Thymus (tissue), 11 donors: ENCODE measurements at regions not wholly inside any gene's neighbourhood (a gene's known extent, or its start where the extent isn't known, plus 50 kb on each side); places are given as distances from the start of the nearest gene placed in this dataset.
"Not testable (repeated sequence)": the region's sequence is repeated elsewhere in the genome, so short reads cannot be mapped to it uniquely, and the experiment has no call there.

Experiments
- DNase-seq, 9 donors: peaks; one replicate each; pipeline ENCODE4 v3.0.0-alpha.2; 2013; ENCODE audit warnings: low spot score in 9 of 9, low read depth in 6 of 9, missing footprints in 1 of 9
- H3K27ac ChIP-seq, 2 donors: one replicate each; pipeline ENCODE4 v1.5.1; 2013; ENCODE audit warnings: control low read depth in 1 of 2, low read depth in 1 of 2, low read length in 1 of 2, mild to moderate bottlenecking in 1 of 2, moderate library complexity in 1 of 2
- H3K27me3 ChIP-seq, 2 donors: one replicate each; pipeline ENCODE4 v1.5.1; 2013; ENCODE audit warnings: low read length in 1 of 2; ENCODE audit not compliant: control insufficient read depth in 2 of 2, insufficient read depth in 1 of 2
- H3K36me3 ChIP-seq, 2 donors: one replicate each; pipeline ENCODE4 v1.5.1; 2013; ENCODE audit warnings: low read length in 1 of 2, mild to moderate bottlenecking in 1 of 2, moderate library complexity in 1 of 2; ENCODE audit not compliant: control insufficient read depth in 2 of 2, insufficient read depth in 2 of 2
- H3K4me1 ChIP-seq, 2 donors: one replicate each; pipeline ENCODE4 v1.5.1; 2013; ENCODE audit warnings: low read length in 2 of 2; ENCODE audit not compliant: control insufficient read depth in 2 of 2, insufficient read depth in 2 of 2
- H3K4me3 ChIP-seq, 2 donors: one replicate each; pipeline ENCODE4 v1.5.1; 2013; ENCODE audit warnings: low read length in 2 of 2, control low read depth in 1 of 2, mild to moderate bottlenecking in 1 of 2
- H3K9me3 ChIP-seq, 2 donors: one replicate each; pipeline ENCODE4 v1.5.1; 2013; ENCODE audit warnings: low read length in 1 of 2, mild to moderate bottlenecking in 1 of 2; ENCODE audit not compliant: control insufficient read depth in 2 of 2, insufficient read depth in 1 of 2
- WGBS: extraction: QIAGEN DNeasy Blood & Tissue Kit; methylation state at CpG from one replicate; pipeline ENCODE4 v1.1.7; 2013; 5-methylcytosine and 5-hydroxymethylcytosine counted together
- donor health status: healthy.

- H3K27me3 ChIP-seq, result no peaks in the 10 kb centered on the region
- H3K4me1 ChIP-seq, result no peaks in the 10 kb centered on the region
- WGBS, result 92% methylated on average over 2 of the region's 2 CpGs
- H3K4me3 ChIP-seq, result no peak overlapping the region
- H3K36me3 ChIP-seq, result no peaks in the 10 kb centered on the region
- H3K9me3 ChIP-seq, result peaks cover 0 to 11% of the 10 kb centered on the region in 2 donors
- H3K27ac ChIP-seq, result no peak overlapping the region
- no peak for DNase-seq
Measured at GRCh38 chr17:54620399-54620978, 280.2 kb upstream of the TOM1L1 start.

GRCh38 chr17:54623746-54624145 lies 276.9 kb upstream of the TOM1L1 start:
- no peak overlapping the region for H3K27ac ChIP-seq
- 81% methylated on average over 6 of the region's 6 CpGs for WGBS
- H3K4me3 ChIP-seq, result no peak overlapping the region
- no peak for DNase-seq
- H3K36me3 ChIP-seq, result no peaks in the 10 kb centered on the region
- no peaks in the 10 kb centered on the region for H3K27me3 ChIP-seq
- H3K4me1 ChIP-seq, result no peaks in the 10 kb centered on the region
- peaks cover 0 to 1% of the 10 kb centered on the region in 2 donors for H3K9me3 ChIP-seq

- 74% methylated on average over 2 of the region's 2 CpGs for WGBS
- H3K4me3 ChIP-seq, result no peak overlapping the region
- no peaks in the 10 kb centered on the region for H3K9me3 ChIP-seq
- no peak for DNase-seq
- no peaks in the 10 kb centered on the region for H3K4me1 ChIP-seq
- no peak overlapping the region for H3K27ac ChIP-seq
- no peaks in the 10 kb centered on the region for H3K36me3 ChIP-seq
- H3K27me3 ChIP-seq, result no peaks in the 10 kb centered on the region
Measured at GRCh38 chr17:54626146-54626703, 274.4 kb upstream of the TOM1L1 start.

- 95% methylated on average over 6 of the region's 6 CpGs for WGBS
Measured at GRCh38 chr17:54639426-54639825, 261.2 kb upstream of the TOM1L1 start.

GRCh38 chr17:54662978-54663876 lies 237.4 kb upstream of the TOM1L1 start:
- Histone ChIP-seq H3K4me3 (no peak overlapping the region), H3K4me1 (no peaks in the 10 kb centered on the region), H3K36me3 (no peaks in the 10 kb centered on the region), H3K27me3 (no peaks in the 10 kb centered on the region), H3K9me3 (peaks cover 0 to 9% of the 10 kb centered on the region in 2 donors), H3K27ac (no peak overlapping the region)
- DNase-seq, result no peak
- WGBS, result 94% methylated on average over 12 of the region's 12 CpGs

More at GRCh38 chr17:54639426-54639825, 261.2 kb upstream of the TOM1L1 start:
- H3K27ac ChIP-seq, DNase-seq, H3K4me3 ChIP-seq, H3K27me3 ChIP-seq, H3K4me1 ChIP-seq, H3K36me3 ChIP-seq: not testable (repeated sequence)
- H3K9me3 ChIP-seq, result peaks cover 0 to 13% of the 10 kb centered on the region in 2 donors

GRCh38 chr17:54666559-54666958 lies 234.1 kb upstream of the TOM1L1 start:
- no peak overlapping the region for H3K4me3 ChIP-seq
- H3K36me3 ChIP-seq, result no peaks in the 10 kb centered on the region
- H3K27me3 ChIP-seq, result no peaks in the 10 kb centered on the region
- no peaks in the 10 kb centered on the region for H3K4me1 ChIP-seq
- 87% methylated on average over 4 of the region's 4 CpGs for WGBS
- peaks cover 0 to 9% of the 10 kb centered on the region in 2 donors for H3K9me3 ChIP-seq
- no peak overlapping the region for H3K27ac ChIP-seq
- no peak for DNase-seq

- no peaks in the 10 kb centered on the region for H3K9me3 ChIP-seq
- H3K36me3 ChIP-seq, result no peaks in the 10 kb centered on the region
- no peaks in the 10 kb centered on the region for H3K27me3 ChIP-seq
- H3K4me1 ChIP-seq, result no peaks in the 10 kb centered on the region
- H3K4me3 ChIP-seq, result no peak overlapping the region
- no peak for DNase-seq
- H3K27ac ChIP-seq, result no peak overlapping the region
Measured at GRCh38 chr17:54678158-54678557, 222.5 kb upstream of the TOM1L1 start.

- no peak for DNase-seq
- Histone ChIP-seq H3K4me3 (no peak overlapping the region), H3K27ac (no peak overlapping the region), H3K4me1 (no peaks in the 10 kb centered on the region), H3K9me3 (no peaks in the 10 kb centered on the region), H3K27me3 (no peaks in the 10 kb centered on the region), H3K36me3 (no peaks in the 10 kb centered on the region)
- 87% methylated on average over 9 of the region's 9 CpGs for WGBS
Measured at GRCh38 chr17:54680410-54680809, 220.2 kb upstream of the TOM1L1 start.

- H3K27ac ChIP-seq, result no peak overlapping the region
- peaks cover 0 to 1% of the 10 kb centered on the region in 2 donors for H3K9me3 ChIP-seq
- H3K4me3 ChIP-seq, result no peak overlapping the region
- no peaks in the 10 kb centered on the region for H3K36me3 ChIP-seq
- no peak for DNase-seq
- WGBS, result 98% methylated on average over 2 of the region's 2 CpGs
- H3K4me1 ChIP-seq, result no peaks in the 10 kb centered on the region
- H3K27me3 ChIP-seq, result no peaks in the 10 kb centered on the region
Measured at GRCh38 chr17:54694287-54694887, 206.3 kb upstream of the TOM1L1 start.
